SK-N-MC (cell line): ENCODE measurements at regions not wholly inside any gene's neighbourhood (a gene's known extent, or its start where the extent isn't known, plus 50 kb on each side); places are given as distances from the start of the nearest gene placed in this dataset.

Experiments used
- DNase-seq: peaks from one replicate; pipeline ENCODE4 v3.0.0-alpha.2; 2011; ENCODE audit warnings: low read depth, low spot score
- H3K27ac ChIP-seq: fragments of 200-600 bp; sonication (generic); 2 replicates; pipeline ENCODE4 v1.5.1; 2016; ENCODE audit warnings: mixed run types
- H3K36me3 ChIP-seq: fragments of 200-600 bp; sonication (generic); 2 replicates; pipeline ENCODE4 v1.6.1; 2017; ENCODE audit warnings: antibody characterized with exemption, low read length, mixed read lengths; ENCODE audit not compliant: insufficient read depth
- H3K4me3 ChIP-seq: fragments of 200-600 bp; sonication (generic); 2 replicates; pipeline ENCODE4 v1.5.1; 2016
- H3K9ac ChIP-seq: fragments of 200-600 bp; sonication (generic); 2 replicates; pipeline ENCODE4 v1.8.0; 2017; ENCODE audit warnings: mixed run types, mixed read lengths; ENCODE audit not compliant: insufficient read length
- H3K9me3 ChIP-seq: fragments of 200-600 bp; sonication (generic); 2 replicates; pipeline ENCODE4 v1.6.1; 2017; ENCODE audit warnings: low read depth, mild to moderate bottlenecking, antibody characterized with exemption, low read length, moderate library complexity, mixed read lengths
- EZH2 ChIP-seq: fragments of 200-600 bp; sonication (generic); IDR thresholded peaks from one replicate; pipeline ENCODE4 v1.6.1; 2017; ENCODE audit warnings: antibody characterized with exemption
- FOXP2 ChIP-seq: optimal IDR thresholded peaks from 2 replicates; pipeline ENCODE3; 2011; ENCODE audit warnings: mild to moderate bottlenecking, moderate library complexity; ENCODE audit not compliant: insufficient read depth; ENCODE audit errors: extremely low read length, control extremely low read depth
- POLR2AphosphoS5 ChIP-seq: IDR thresholded peaks from 2 replicates; pipeline ENCODE4 v1.6.1; 2012; ENCODE audit warnings: mild to moderate bottlenecking, low read depth, low read length, borderline replicate concordance

GRCh38 chr19:32196690-32197420 lies 148.6 kb upstream of the ZNF507 start:
- Histone ChIP-seq H3K36me3 (no peaks in the 10 kb centered on the region), H3K9ac (no peak overlapping the region), H3K27ac (no peak overlapping the region), H3K4me3 (no peak overlapping the region), H3K9me3 (no peaks in the 10 kb centered on the region)
- no peak for TF ChIP-seq POLR2AphosphoS5
- TF ChIP-seq FOXP2: no peak
- no peak for TF ChIP-seq EZH2
- no peak for DNase-seq

- no peak overlapping the region for H3K9ac ChIP-seq
- no peaks in the 10 kb centered on the region for H3K36me3 ChIP-seq
- no peak for DNase-seq
- no peak overlapping the region for H3K27ac ChIP-seq
- TF ChIP-seq FOXP2: no peak
- no peak for TF ChIP-seq EZH2
- no peak for TF ChIP-seq POLR2AphosphoS5
- H3K4me3 ChIP-seq: no peak overlapping the region
- H3K9me3 ChIP-seq: no peaks in the 10 kb centered on the region
Measured at GRCh38 chr19:32197896-32198882, 147.2 kb upstream of the ZNF507 start.

- H3K9ac ChIP-seq: no peak overlapping the region
- no peak overlapping the region for H3K4me3 ChIP-seq
- no peaks in the 10 kb centered on the region for H3K9me3 ChIP-seq
- H3K27ac ChIP-seq: no peak overlapping the region
- H3K36me3 ChIP-seq: no peaks in the 10 kb centered on the region
- no peak for DNase-seq
- TF ChIP-seq POLR2AphosphoS5 (no peak), EZH2 (no peak), FOXP2 (no peak)
Measured at GRCh38 chr19:32199501-32200040, 145.8 kb upstream of the ZNF507 start.

GRCh38 chr19:32200312-32201038 lies 144.9 kb upstream of the ZNF507 start:
- DNase-seq: no peak

DNA sequence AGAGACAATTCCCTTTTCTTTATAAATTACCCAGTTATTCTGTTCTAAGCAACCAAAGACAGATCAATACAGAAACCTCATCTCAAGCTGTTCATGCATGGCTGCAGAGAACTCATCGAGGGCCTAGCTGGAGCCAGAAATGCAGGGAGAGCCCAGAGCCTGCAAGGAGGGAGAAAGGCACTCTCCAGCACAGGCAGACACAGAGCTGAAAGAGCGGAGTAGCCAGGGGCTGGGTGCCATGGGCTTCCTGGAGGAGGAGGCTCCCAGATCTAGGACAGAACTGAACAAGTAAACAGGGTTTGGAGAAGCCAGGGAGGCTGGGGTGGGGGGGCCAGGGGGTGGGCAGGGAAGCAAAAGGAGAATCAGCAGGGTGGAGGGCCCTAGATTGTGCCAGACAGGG lies 144.2 kb upstream of the ZNF507 start:
- no peak overlapping the region for H3K9ac ChIP-seq
- H3K9me3 ChIP-seq: no peaks in the 10 kb centered on the region
- no peak overlapping the region for H3K4me3 ChIP-seq
- H3K36me3 ChIP-seq: no peaks in the 10 kb centered on the region
- H3K27ac ChIP-seq: no peak overlapping the region
- no peak for DNase-seq
- no peak for TF ChIP-seq EZH2
- TF ChIP-seq POLR2AphosphoS5: no peak
- no peak for TF ChIP-seq FOXP2

More at GRCh38 chr19:32200312-32201038, 144.9 kb upstream of the ZNF507 start:
- TF ChIP-seq EZH2: no peak
- TF ChIP-seq POLR2AphosphoS5: no peak
- no peak for TF ChIP-seq FOXP2
- H3K36me3 ChIP-seq: no peaks in the 10 kb centered on the region
- no peaks in the 10 kb centered on the region for H3K9me3 ChIP-seq
- H3K9ac ChIP-seq: no peak overlapping the region
- H3K27ac ChIP-seq: no peak overlapping the region
- H3K4me3 ChIP-seq: no peak overlapping the region

DNA sequence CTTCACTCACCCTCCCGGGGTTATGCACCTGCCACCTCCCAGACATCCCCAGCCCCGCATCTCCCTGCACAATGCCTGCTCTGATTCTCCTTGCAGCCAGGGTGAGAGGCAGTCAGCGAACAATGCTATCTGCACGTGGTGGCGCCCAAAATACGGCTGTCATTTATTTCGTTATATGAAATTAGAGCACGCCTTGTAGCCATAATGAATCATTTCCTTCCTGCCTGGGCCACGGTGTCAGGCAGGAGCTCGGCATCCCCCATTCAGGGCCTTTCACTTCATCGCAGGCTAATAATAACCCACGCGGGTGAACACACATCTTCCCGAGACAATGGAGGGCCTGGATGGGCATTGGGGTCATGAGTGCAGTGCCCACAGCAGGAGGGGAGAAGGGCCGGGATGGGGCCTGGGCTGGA lies 143.8 kb upstream of the ZNF507 start:
- no peak overlapping the region for H3K9ac ChIP-seq
- H3K36me3 ChIP-seq: no peaks in the 10 kb centered on the region
- H3K9me3 ChIP-seq: no peaks in the 10 kb centered on the region
- no peak for DNase-seq
- H3K27ac ChIP-seq: no peak overlapping the region
- TF ChIP-seq EZH2 (no peak), FOXP2 (no peak)
- no peak overlapping the region for H3K4me3 ChIP-seq

GRCh38 chr19:32202244-32202643 lies 143.2 kb upstream of the ZNF507 start:
- Histone ChIP-seq H3K4me3 (no peak overlapping the region), H3K9ac (no peak overlapping the region), H3K36me3 (no peaks in the 10 kb centered on the region), H3K9me3 (no peaks in the 10 kb centered on the region), H3K27ac (no peak overlapping the region)
- DNase-seq: no peak
- TF ChIP-seq POLR2AphosphoS5 (no peak), EZH2 (no peak), FOXP2 (no peak)
